ENCODE measurements at regions not wholly inside any gene's neighbourhood (a gene's known extent, or its start where the extent isn't known, plus 50 kb on each side); places are given as distances from the start of the nearest gene placed in this dataset.

GRCh38 chr2:60175290-60175689 is 378.2 kb downstream of the BCL11A start:
- TF ChIP-seq POLR2AphosphoS5 (IDR thresholded peaks at IDR 0.05), result no peak
- no peak for TF ChIP-seq MXI1 (conservative IDR thresholded peaks at IDR 0.05; ENCODE audit: poor library complexity, severe bottlenecking)
